NCI-H128 (cell line): ENCODE measurements at regions not wholly inside any gene's neighbourhood (a gene's known extent, or its start where the extent isn't known, plus 50 kb on each side); places are given as distances from the start of the nearest gene placed in this dataset.

ENCODE experiments used
- DNase-seq: peaks from one replicate; lab custom pipeline; 2025; ENCODE audit not compliant: unreplicated experiment; lab: John Stamatoyannopoulos, UW

DNA sequence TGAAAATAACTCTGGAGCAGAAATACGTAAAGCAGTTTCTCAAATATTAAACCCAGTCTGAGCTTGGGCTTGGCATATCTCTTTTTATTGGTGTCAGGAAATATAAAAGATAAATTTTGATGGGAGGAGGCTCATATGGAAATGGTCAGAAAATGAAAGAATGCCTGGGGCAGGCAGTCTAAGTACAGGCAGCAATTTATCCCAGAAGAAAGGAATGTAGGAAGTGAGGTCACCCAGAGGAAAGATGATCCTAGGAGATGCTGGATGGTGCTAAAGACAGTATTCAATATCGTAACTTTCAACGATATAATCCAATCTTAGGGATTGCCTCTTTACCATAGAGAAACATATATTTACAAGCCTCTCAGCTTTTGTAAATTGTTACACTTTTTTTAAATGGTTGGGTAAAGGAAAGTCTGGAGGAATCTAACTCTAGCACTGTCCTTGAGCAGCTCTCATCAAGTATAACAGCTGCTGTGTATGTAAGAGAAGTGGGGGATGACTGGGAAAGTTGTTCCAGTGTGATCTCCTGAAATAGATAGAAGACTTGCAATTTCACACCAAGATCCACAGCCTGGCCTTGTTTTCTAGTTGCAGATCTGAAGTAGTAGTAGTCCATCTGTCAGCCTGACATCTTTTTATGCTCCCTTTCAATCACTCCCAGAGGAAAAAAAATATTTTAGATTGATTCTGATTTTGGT lies 256.9 kb upstream of the SASH1 start:
- no peak for DNase-seq

- no peak for DNase-seq
These were observed 256.3 kb upstream of the SASH1 start for GRCh38 chr6:148086386-148086785.

GRCh38 chr6:148086843-148087242 lies 255.8 kb upstream of the SASH1 start:
- DNase-seq, result no peak

- DNase-seq, result no peak
These were observed 255.0 kb upstream of the SASH1 start for GRCh38 chr6:148087659-148088058.

- DNase-seq, result no peak
These were observed 252.3 kb upstream of the SASH1 start for GRCh38 chr6:148090326-148090725.

- no peak for DNase-seq
These were observed 251.2 kb upstream of the SASH1 start for GRCh38 chr6:148091394-148091793.

DNA sequence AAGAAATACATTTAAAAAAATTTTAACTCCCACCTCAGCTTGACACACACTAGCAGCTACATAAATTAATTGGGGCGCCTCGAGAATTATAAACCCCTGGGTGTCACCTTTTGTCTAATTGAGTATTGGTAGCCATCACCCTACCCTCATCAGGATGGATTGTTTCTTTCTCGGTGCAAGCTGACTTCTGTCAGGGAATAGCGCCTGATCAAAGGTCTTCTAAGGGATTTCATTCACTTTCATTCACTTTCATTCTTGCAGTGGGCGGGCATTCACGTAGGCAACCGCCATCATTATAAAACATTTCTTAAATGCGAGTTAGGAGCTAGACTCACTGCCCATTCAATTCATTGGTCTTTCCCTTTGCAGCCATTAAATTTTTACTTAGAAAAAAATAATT lies 239.2 kb upstream of the SASH1 start:
- DNase-seq, result no peak

DNA sequence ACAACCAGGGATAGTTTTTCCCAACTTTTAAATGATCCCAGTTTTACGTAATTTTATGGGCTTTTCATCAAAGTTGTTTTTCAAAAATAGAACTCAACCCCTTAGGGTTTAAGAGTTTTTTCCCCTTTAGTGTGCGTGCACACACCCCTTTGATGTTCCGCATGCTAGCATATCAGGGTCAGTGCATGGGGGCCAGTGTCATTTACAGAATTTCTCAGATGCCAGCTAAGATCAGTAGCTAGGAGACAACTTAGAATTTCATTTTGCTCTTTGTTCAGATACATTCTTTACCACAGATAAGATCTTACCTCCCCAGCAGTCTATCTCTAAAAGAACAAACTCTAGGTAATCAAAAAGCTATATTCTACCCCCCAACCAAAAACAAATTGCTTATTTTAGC lies 238.5 kb upstream of the SASH1 start:
- no peak for DNase-seq

- DNase-seq, result no peak
These were observed 236.9 kb upstream of the SASH1 start for GRCh38 chr6:148105695-148106094.

- no peak for DNase-seq
These were observed 234.7 kb upstream of the SASH1 start for GRCh38 chr6:148107911-148108310.

GRCh38 chr6:148109732-148110131 lies 232.9 kb upstream of the SASH1 start:
- peak; percentile 75 for DNase-seq

GRCh38 chr6:148110925-148111324 lies 231.7 kb upstream of the SASH1 start:
- DNase-seq, result no peak

DNA sequence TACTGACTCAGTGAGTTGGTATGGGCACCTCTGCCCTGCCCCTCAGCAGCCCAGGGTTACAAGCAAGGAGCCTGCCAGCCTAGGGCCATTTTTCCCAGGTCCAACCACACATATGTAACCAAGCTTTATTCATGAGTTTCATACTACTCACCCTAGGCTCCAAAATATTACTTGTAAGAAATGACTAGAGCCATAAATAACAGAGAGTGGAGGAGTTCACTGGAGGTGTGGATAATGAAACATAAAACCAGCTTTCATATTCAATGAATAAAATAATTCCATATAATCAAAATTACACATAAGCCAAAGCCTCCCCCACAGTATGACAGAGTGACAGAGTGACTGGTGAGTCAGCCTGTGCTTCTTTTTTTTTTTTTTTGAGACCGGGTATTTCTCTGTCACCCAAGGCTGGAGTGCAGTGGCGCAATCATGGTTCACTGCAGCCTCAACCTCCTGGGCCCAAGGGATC lies 229.8 kb upstream of the SASH1 start:
- no peak for DNase-seq

GRCh38 chr6:148116001-148116400 lies 226.6 kb upstream of the SASH1 start:
- DNase-seq, result no peak

DNA sequence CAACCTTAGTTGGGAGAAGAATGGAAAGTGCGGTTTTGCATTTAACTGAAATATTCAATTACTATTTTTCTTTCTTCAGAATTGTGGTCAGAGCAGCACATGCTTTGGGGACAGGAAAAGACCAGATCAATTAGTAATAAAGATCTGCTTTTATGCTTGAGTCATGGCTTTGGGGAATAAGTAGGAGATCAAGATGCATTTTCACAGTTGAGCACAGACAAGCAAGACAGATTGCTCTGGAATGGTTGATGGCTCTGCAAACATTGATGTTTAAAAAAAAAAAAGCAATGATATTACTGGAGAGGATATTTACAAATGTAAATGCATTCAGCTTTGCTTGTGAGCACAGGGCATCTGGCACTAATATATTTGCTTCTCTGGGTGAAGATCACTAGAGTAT lies 224.4 kb upstream of the SASH1 start:
- DNase-seq, result no peak

GRCh38 chr6:148128014-148128730 lies 214.5 kb upstream of the SASH1 start:
- no peak for DNase-seq

GRCh38 chr6:148134592-148134991 lies 208.0 kb upstream of the SASH1 start:
- DNase-seq, result no peak

GRCh38 chr6:148136586-148136985 lies 206.1 kb upstream of the SASH1 start:
- DNase-seq, result no peak

DNA sequence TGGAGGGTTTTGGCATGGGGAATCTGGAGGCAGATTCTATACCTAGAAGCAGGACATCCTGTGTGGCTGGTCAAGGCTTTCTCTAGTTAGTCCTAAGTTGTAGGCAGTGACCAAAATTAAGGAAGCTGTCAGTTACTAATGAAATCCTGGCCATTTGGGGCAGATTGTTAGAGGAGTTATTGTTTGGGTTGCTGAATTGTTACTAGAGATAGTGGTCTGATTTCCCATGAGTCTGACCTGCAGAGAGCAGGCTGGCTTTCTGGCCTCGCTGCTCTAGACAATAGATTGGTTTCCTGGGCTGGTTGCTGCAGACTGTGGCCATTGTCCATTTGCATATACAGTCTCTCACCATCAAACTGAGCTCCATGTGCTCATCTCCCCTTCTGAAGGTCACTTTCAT lies 205.0 kb upstream of the SASH1 start:
- DNase-seq, result no peak

- no peak for DNase-seq
These were observed 204.1 kb upstream of the SASH1 start for GRCh38 chr6:148138573-148138972.

DNA sequence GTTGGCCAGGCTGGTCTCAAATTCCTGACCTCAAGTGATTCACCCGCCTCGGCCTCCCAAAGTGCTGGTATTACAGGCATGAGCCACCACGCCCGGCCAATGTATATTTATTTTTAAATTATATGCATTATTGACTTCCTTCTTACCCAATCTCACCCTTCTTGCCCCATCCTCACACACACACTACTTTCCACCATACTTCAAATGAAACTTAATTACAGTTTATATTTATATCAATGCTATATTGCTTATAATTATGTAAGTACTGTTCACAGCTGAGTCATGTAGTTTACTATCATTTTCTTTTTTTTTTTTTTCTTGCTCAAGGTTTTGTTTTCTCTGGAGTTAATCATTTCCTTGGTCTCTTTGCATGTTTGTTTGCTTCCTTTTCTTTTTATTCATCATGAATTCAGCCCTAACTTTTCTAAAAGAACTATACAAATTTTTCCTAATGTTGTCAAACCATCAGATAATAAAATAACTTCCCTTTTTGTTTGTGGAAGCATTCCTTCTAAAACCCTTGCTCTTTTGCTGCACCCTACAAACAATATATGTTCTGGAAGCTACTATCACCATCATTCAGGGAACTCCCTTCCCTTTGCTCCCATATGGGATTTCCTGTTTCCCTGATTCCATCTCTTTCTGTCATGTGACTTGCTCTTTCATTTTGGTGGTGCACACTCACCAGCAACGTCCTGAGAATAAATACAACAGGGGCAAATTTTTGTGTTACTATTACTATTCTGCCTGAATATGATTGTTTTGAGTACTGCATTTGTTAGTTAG lies 201.7 kb upstream of the SASH1 start:
- no peak for DNase-seq

- DNase-seq, result no peak
These were observed 199.8 kb upstream of the SASH1 start for GRCh38 chr6:148142821-148143220.
